GM19239 (cell line): ENCODE measurements at regions not wholly inside any gene's neighbourhood (a gene's known extent, or its start where the extent isn't known, plus 50 kb on each side); places are given as distances from the start of the nearest gene placed in this dataset.
"Not testable (repeated sequence)": the region's sequence is repeated elsewhere in the genome, so short reads cannot be mapped to it uniquely, and the experiment has no call there.

Experiments used
- DNase-seq: peaks from one replicate; pipeline ENCODE4 v3.0.0; 2011; ENCODE audit warnings: low spot score; ENCODE audit not compliant: insufficient read length
- FAIRE-seq: peaks from 2 replicates; lab custom pipeline; 2011; peaks lifted over from hg19 to GRCh38; lab: Jason Lieb, UNC

DNA sequence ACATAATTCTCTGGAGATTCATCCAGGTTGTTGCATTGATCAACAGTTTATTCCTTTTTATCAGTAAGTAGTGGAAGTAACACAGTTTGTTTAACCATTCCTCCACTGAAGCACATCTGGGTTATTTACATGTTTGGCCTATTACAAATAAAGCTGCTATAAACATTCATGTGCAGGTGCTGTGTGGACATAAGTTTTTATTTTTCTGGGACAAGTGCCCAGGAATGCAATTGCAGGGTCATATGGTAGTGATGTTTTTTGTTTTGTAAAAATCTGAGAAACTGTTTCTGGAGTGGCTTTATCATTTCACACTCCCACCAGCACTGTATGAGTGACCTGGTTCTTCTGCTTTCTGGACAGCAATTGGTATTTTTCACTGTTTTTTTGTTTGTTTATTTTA lies 505.4 kb downstream of the CCER1 start:
- FAIRE-seq, result no peak
- no peak for DNase-seq

DNA sequence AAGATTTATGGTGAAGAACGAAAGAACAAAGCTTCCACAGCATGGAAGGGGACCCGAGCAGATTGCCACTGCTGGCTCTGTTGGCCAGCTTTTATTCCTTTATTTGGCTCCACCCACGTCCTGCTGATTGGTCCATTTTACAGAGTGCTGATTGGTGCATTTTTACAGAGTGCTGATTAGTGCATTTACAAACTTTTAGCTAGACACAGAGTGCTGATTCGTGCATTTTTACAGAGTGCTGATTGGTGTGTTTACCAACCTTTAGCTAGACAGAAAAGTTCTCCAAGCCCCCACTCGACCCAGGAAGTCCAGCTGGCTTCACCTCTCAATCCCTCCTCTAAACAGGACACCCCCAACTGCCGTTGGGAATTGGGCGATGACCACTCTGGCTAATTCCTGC lies 511.5 kb downstream of the CCER1 start:
- FAIRE-seq, DNase-seq: not testable (repeated sequence)

- FAIRE-seq, result no peak
- DNase-seq, result no peak
Observed at GRCh38 chr12:90441431-90441830, 513.5 kb downstream of the CCER1 start.

- DNase-seq (no peak), FAIRE-seq (no peak)
Observed at GRCh38 chr12:90428881-90429280, 526.1 kb downstream of the CCER1 start.

DNA sequence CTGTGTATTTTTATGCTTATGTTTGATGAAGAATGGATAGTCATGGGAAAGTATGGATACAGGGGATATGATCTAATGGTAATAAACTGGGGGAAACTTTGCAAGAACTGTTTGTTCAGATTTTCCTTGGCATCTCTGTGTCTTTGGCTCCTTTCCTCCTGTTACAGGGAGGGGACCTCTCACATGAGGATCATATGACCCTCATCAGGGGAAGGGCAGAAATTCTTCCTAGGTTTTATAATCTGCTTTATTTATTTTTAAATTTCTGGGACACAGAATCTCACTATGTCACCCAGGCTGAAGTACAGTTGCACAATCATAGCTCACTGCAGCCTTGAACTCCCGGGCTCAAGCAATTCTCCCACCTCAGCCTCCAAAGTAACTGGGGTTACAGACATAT lies 526.5 kb downstream of the CCER1 start:
- FAIRE-seq, result no peak
- DNase-seq, result no peak

- DNase-seq, result no peak
- no peak for FAIRE-seq
Observed at GRCh38 chr12:90423965-90424364, 531.0 kb downstream of the CCER1 start.

GRCh38 chr12:90410962-90411361 lies 544.0 kb downstream of the CCER1 start:
- no peak for FAIRE-seq
- no peak for DNase-seq

DNA sequence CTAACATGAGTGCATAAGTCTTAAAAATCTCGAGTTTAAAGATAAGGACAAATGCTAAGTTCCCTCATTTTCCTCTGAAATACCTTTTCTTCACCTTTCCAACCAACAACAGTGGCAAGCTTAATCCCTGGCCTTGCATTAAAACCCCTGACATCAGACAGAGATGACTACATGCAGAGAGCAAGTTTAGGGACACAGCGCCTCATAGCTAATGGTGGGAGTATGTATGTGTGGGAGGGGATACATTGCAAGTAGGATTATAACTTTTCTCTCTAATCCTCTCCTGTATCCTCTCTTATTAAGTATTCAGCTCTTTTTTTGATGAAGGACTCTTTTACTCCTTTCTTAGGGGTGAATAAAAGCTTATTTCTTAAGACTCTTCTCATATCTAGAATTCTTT lies 547.1 kb downstream of the CCER1 start:
- DNase-seq, result no peak
- FAIRE-seq, result no peak

DNA sequence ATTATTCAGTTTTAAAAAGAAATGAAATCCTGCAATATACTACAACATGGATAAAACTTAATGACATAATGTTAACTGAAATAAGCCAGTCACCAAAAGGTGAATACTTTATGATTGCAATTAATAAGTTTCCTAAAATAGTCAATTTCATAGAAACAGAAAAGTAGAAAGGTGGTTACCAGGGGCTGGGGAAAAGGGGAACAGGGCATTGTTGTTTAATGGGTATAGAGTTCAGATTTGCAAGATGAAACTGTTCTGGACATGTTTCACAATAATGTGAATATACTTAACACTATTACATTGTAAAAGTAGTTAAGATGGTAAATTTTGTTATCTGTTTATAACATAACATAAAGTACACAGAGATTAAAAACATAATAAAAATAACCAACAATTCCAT lies 550.9 kb downstream of the CCER1 start:
- FAIRE-seq, result peak; percentile 51

DNA sequence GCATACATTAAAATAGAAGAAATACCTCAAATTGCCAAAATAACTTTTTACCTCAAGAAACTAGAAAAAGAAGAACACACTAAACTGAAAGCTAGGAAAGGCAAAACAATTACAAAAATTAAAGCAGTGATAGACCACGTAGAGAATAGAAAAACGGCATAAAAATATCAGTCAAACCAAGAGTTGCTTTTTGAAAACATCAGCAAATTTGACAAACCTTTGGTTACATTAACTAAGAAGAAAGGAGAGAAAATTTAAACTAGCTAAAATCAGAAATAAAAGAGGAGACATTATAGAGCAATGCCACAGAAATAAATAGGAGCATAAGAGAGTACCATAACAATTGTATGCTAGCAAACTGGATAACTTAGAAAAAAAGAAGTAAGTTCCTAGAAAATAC lies 553.8 kb downstream of the CCER1 start:
- DNase-seq, result no peak

More for the DNA sequence above, 550.9 kb downstream of the CCER1 start:
- DNase-seq, result no peak

DNA sequence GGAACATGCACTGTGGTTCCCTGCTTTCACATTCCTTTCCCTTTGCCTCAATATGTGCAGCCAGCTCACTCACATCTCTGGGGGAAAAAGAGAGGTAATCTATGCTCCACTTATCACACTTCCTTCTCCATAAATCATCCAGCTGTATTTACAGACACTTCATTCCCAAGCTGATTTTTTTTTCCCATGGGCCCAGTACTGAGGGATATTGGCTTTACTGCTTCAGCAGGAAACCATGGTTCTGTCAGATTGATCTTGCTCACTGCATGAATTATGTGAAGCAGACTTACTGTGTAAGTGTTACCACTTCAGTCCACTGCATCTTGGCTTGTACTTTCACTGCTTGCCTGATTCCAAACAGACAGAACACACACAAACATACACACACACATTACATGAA lies 555.6 kb downstream of the CCER1 start:
- DNase-seq (no peak), FAIRE-seq (no peak)

More for the DNA sequence above, 553.8 kb downstream of the CCER1 start:
- no peak for FAIRE-seq

- no peak for FAIRE-seq
- no peak for DNase-seq
Observed at GRCh38 chr12:90398285-90398836, 556.6 kb downstream of the CCER1 start.

- FAIRE-seq (no peak), DNase-seq (no peak)
Observed at GRCh38 chr12:90396556-90396955, 558.4 kb downstream of the CCER1 start.

GRCh38 chr12:90393652-90394051 lies 561.3 kb downstream of the CCER1 start:
- FAIRE-seq (no peak), DNase-seq (no peak)

DNA sequence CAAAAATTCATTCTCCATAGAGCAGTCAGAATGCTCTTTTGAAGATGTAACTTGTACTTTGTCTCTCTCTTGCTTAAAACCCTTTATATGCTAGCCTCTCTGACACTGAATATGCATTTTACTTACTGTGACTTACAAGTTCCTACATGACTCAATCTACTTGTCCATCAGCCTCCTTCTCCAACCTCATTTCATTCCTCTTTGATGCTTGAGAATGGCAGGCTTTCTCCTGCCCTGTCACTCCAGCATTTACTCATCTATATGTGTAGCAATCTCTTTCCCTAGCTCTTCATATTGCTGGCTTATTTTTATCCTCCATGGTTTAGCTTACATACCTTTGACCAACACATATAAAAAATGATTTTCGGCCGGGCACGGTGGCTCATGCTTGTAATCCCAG lies 561.9 kb downstream of the CCER1 start:
- DNase-seq (no peak), FAIRE-seq (no peak)

DNA sequence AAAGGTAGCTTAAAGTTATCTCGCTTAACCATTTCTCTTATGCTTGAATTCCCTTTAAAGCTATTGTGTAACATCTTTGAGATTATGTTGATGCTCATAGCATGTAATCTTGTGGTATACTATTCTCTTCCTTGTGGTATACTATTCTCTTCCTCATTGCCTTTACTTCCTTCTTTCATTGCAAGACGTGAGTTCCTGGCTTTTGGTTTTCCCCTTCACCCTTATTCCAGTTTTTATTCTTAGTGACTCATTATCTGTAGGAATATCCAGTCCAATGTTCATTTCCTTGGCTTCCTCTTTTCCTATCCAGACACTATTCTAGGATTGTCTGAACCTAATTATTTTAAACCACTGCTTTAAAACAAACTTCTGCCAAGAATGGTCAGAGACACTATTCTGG lies 564.0 kb downstream of the CCER1 start:
- FAIRE-seq, result no peak
- DNase-seq, result no peak

- FAIRE-seq (no peak), DNase-seq (no peak)
Observed at GRCh38 chr12:90368081-90368480, 586.9 kb downstream of the CCER1 start.

DNA sequence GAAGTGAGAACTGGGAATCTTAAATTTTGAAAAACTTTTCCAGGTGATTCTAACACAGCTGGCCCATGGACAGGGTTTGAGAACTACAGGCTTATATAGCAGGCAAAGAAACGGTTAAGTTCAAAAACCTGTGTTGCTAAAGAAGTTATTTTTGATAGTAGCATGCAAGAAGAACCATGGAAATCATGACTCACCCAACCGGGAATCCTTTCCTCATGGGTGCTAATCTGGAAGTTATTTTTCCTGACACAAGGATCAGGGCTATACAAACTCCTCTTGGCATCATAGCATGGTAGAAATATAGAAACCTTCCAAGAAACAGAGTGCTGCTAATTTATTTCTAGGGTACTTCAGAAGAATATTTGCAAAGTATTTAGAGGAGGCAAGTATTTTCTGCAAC lies 588.7 kb downstream of the CCER1 start:
- no peak for DNase-seq
- no peak for FAIRE-seq

DNA sequence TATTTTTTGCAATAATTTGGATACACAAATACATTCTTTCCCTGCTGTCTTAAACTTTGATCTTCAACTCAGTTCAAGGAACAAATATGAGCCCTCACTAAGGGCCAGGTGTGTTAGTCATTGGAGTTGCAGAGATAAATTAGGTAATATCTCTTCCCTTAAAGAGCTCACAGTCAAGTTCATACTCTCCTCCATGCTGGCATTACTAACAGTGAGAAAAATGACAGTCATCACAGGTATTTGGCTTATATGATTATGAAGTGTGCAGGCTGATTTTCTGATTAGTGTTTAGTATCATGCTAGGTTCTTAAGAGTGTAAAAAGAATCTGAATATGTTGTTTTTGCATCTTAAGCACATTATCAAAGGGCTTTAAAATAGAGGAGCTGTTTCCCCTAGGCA lies 594.7 kb downstream of the CCER1 start:
- FAIRE-seq (no peak), DNase-seq (no peak)

GRCh38 chr12:90355711-90356355 lies 599.1 kb downstream of the CCER1 start:
- DNase-seq, result no peak
- no peak for FAIRE-seq

GRCh38 chr12:90343966-90344365 lies 611.0 kb downstream of the CCER1 start:
- no peak for FAIRE-seq
- DNase-seq, result no peak

GRCh38 chr12:90342081-90342480 lies 612.9 kb downstream of the CCER1 start:
- FAIRE-seq (no peak), DNase-seq (no peak)
